Activated CD4-positive, alpha-beta T cell treated with anti-CD3 and anti-CD28 coated beads for 24 hours (primary cell): ENCODE measurements at regions not wholly inside any gene's neighbourhood (a gene's known extent, or its start where the extent isn't known, plus 50 kb on each side); places are given as distances from the start of the nearest gene placed in this dataset.
"Not testable (repeated sequence)": the region's sequence is repeated elsewhere in the genome, so short reads cannot be mapped to it uniquely, and the experiment has no call there.

Experiments
- DNase-seq, 2 donors: peaks; one replicate each; pipeline ENCODE4 v3.0.0-alpha.2; 2020; ENCODE audit warnings: low read depth in 2 of 2

- DNase-seq: no peak
Observed at GRCh38 chr4:178963446-178964045, 1521.3 kb upstream of the AGA start.

DNA sequence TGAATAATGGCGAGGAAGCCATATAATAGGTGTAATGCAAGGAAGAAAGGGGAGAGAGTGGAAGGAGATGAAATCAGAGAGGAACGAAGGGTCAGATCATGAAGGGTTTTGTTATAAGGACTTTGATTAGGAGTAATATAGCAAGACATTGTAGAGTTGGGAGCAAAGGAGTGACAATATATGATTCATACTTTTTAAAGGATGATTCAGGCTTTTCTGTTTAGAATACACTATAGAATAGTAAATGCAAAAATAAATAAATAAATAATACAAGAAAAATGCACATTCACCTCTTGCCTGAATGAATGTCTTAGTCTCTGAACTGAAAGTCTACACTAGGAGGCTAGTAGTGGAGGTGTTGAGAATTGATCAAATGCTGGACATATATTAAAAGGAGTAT is 1524.4 kb upstream of the AGA start:
- no peak for DNase-seq

DNA sequence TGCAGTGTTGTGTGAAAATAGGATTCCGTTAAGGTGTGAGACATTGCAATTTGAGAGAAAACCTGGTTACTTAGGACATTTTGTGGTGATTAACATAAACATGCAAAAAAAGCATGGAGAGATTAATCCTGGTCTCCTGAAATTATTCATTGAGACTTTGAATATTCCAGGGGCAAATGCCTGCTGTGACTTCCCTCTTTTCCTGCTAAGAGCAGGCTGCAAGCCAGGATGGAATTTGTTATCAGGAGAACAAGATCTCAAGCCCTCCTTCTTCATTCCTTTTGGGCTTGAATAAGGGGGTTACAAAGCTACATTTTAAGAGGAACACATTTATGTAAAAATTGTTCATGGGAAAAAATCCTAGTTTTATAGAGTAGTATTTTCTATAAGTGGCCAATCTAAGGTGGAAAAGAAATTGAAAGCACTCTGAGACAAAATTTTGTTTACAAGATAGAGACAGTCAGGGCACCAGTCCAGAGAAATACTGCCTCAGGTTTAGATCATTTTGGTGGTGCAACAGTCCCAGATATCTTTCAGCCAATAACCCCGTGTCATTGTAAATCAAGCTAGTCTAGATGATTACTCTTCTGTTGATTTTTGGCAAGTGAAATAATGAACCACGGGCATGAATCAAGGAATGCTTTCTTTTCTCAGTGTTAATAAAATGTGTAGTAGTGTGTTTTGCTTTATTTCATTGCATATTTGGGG is 1528.3 kb upstream of the AGA start:
- no peak for DNase-seq

DNA sequence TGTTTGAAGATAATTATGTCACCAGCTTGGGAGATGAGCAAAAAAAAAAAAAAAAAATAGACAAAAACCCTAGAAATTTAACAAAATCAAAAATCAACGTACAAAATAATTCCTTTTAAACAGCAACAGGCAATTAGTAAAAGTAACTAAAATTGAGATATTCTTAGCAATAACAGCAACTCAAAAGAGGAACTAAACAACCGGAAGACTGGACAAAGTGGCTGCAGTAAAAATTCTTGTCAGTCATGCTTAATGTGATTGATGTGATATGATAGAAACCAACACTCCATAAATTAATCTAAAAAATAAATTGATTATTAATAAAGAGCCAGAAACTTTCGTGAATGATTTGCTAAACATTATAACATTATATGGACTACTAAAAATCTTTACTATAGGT is 1534.6 kb upstream of the AGA start:
- DNase-seq: no peak

- DNase-seq: no peak
Observed at GRCh38 chr4:178993306-178993705, 1551.1 kb upstream of the AGA start.

- DNase-seq: no peak
Observed at GRCh38 chr4:179001918-179002317, 1559.7 kb upstream of the AGA start.

DNA sequence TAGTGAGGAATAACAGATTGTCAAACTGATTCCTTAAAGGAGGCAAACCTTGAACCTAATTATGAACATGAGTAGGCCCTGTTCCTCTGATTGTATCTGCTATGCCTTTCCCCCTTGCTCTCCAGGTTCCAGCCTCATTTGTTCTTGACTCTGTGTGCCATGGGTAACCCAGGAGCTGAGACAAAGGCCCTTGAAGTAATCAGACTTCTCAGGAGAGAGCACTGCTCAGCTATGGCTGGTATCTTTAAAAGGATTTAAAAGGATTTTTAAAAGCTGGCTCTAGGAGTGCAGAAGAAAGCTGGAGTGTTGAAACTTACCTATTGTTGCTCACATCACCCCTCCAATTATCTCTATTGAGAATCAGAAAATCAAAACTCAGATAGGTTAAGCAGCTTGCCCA is 1565.5 kb upstream of the AGA start:
- no peak for DNase-seq

DNA sequence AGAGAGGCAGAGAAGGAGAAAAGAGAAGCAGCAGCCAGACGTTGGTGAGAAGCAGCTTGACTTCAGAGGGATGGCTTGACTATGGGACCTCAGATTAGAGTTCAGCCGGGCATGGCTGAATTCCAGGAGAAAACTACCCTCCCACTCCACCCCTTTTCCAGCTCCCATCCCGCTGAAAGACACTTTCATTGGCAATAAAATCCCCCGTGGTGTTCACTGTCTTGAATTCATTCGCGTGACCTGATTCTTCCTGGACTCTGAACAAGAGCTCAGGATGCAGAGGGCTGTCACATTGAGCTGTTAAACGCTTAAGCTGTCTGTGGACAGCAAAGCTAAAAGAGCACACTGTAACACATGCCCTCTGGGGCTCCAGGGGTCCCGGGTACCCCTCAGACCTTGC is 1575.3 kb upstream of the AGA start:
- DNase-seq: no peak

DNA sequence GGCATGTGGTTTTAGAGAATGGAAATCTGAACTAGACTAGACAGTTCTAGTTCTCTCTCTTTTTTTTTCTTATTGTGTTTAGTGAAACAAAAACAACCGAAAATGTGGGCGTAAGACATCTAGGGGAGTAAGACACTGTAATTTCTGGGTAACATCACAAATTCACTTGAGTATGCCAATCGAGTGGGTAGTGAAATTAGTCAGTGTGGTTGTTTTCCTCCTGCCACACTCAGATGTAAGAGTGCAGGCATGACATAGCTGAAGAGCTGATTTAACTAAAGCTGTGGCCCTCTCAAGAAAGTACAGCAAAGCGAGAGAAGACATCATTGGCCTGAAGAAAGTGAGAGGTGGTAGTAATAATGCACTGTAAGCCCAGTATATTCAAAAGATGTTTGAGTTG is 1585.3 kb upstream of the AGA start:
- no peak for DNase-seq

GRCh38 chr4:179028321-179028720 is 1586.1 kb upstream of the AGA start:
- DNase-seq: no peak

DNA sequence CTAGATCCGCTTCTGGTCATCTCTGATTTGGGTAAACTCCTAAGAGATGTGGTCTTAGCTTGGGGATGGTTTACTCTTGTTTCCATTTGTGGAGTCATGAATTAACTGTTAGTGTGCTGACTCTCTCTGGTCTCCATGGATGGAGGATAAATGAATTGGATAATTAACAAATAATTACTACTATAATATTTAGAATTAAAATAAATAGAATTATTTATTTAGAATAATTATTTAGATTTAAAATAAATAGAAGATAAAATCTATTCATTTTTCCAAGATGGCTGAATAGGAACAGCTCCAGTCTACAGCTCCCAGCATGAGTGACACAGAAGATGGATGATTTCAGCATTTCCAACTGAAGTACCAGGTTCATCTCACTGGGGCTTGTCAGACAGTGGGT is 1587.4 kb upstream of the AGA start:
- DNase-seq: no peak

DNA sequence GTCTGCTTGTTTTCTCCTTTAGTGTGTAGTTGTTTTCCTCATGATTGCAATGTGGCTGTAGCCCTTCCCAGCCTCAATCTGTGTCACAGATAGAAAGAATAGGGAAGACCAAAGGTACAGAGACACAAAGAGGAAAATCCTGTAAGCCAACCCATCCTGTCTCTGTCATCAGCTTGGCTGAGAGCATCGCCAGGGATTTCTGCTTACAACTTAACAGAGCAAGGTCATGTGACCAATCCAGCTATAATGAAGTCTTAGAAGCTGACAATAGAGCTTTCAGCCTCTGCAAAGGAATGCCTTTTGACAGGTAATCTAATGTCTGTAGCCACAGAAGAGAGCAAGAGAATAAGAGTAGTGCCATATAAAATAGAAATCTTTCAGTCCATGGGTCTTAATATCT is 1598.0 kb upstream of the AGA start:
- DNase-seq: no peak

DNA sequence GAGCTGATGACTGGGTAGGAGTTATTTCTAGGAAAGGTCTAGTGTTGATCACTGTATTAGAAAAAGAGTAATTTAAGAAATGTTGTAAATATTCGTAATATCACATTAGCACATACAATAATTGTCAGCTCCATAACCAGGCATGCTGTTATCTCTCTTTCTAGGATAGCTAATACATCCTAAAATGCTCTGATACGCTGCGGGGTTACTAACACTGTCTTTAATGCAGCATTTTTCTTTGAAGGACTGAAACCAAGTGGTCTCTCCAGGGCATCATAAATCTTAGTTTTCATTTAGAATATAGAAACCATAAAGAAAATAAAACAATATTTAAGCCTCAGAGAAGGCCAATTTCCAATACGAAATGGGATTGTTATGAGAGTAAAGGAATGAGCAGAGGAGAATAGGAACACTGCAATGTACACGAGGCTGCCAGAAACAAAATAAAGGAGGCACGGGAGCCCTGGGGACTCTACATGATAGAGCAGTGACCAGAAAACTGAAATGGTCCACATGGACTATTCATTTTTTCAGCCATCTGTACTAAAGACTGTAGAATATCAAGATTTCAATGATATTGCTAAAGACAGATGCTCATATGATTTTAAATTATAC is 1606.7 kb upstream of the AGA start:
- no peak for DNase-seq

DNA sequence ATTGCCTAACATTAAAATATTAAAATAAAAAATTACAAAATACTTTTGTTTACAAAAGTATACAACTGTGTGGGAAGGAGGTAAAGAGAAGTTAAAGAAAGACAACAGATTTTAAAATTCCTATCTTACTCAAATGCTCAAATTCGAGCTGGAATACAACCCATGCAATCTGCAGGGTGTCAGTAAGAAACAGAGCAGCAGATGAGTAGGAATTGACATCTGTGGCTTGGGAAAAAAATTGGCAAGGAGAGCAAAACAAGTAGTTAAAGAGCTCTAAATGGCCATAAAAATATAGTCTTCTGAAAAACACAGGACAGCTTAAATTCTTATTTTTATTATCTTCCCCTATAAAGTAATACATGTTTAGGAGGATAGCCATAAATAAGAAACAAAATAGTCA is 1609.0 kb upstream of the AGA start:
- DNase-seq: no peak

- DNase-seq: no peak
Observed at GRCh38 chr4:179059396-179059795, 1617.2 kb upstream of the AGA start.

GRCh38 chr4:179066254-179066653 is 1624.0 kb upstream of the AGA start:
- not testable (repeated sequence) for DNase-seq

- no peak for DNase-seq
Observed at GRCh38 chr4:179071131-179071530, 1628.9 kb upstream of the AGA start.

GRCh38 chr4:179076865-179077264 is 1634.6 kb upstream of the AGA start:
- DNase-seq: no peak

DNA sequence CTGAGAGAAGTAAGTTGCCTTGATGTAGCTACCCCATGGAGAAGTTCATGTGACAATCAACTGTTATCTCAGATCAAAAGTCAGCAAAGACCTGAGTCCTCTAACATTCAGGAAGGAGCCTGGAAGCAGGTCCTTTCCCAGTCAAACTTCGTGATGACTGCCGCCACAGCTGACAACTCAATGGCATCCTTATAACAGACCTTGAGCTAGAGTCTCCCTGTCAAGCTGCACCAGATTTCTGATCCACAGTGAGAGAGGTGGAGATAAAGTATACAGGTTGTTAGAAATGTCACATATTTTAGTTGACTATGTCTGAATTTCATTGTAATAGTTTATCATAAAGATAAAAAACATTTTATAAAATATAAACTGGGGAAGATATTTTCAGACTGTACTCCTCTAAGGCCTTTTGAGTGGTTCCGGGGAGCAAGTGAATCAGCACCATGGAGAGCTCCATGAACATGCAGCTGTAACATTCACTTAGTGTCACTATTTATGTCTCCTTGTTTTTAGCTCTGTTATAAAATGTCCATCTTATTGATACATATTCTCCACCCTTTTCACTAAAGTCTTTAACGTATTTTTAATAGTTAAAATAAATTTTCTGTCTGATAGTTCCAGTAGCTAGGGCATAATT is 1653.5 kb upstream of the AGA start:
- no peak for DNase-seq

DNA sequence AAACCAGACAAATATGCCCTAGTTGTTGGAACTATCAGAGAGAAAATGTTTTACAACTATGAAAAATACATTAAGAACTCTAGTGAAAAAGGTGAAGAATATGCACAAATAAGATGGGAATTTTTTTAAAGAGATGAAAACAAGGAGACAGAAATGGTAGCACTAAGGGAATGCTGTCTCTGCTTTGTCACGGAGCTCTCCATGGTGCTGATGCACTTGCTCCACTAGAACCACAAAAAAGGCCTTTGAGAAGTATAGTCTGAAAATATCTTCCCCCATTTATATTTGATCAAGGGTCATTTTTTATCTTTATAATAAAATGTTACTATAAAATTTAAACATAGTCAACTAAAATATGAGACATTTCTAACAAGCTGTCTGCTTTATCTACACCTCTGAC is 1655.5 kb upstream of the AGA start:
- DNase-seq: no peak

DNA sequence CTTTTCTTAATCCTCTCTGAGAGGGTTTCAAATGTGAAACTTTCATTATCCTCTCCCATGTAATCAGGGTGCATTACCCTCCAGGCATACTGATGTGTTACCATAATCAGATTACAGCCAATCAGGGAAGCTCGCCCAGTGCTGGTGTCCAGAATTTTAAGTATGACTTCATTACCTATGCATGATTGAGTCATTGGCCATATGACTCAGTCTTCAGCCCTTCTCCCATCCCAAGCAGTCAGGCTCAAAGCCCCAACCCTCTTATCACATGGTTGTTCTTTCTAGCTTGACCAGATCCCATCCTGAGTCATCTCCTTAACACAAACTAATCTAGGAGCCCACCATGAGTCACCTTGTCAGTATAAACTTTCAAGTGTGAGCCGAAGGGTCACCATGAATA is 1668.1 kb upstream of the AGA start:
- DNase-seq: no peak

DNA sequence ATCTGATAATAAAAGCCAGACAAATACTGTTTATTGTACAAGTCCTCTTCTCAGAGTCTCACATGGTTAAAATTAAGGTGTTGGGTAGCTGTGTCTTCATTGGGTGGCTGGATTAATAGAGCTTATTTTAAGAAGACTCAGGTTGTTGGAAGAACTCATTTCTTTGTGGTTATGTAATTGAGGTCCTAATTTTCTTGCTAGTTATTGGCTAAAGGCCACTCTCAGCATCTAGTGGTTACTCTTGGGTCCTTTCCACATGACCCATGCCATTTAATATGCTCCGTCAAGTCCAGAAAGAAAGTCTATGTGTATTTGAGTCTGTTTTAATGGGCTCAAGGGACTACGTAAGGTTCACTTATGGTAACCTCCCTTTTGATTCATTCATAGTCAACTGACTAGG is 1668.6 kb upstream of the AGA start:
- DNase-seq: no peak
